Karpas-422 (cell line): ENCODE measurements at regions not wholly inside any gene's neighbourhood (a gene's known extent, or its start where the extent isn't known, plus 50 kb on each side); places are given as distances from the start of the nearest gene placed in this dataset.

ENCODE experiments used
- DNase-seq: peaks from one replicate; pipeline ENCODE4 v3.0.0-alpha.2; 2015
- H2AFZ ChIP-seq: fragments of 200-600 bp; sonication (generic); 2 replicates; pipeline ENCODE4 v1.6.1; 2014; ENCODE audit warnings: antibody characterized with exemption, low read length, mixed read lengths
- H3K27ac ChIP-seq: fragments of 200-600 bp; sonication (generic); 2 replicates; pipeline ENCODE4 v1.5.1; 2014; ENCODE audit warnings: mild to moderate bottlenecking, low read length, moderate library complexity
- H3K27me3 ChIP-seq: fragments of 200-600 bp; sonication (generic); 2 replicates; pipeline ENCODE4 v1.6.1; 2014; ENCODE audit warnings: low read length, mixed read lengths
- H3K36me3 ChIP-seq: fragments of 200-600 bp; sonication (generic); 2 replicates; pipeline ENCODE4 v1.6.1; 2014; ENCODE audit warnings: low read length, mixed read lengths; ENCODE audit not compliant: insufficient read depth
- H3K4me1 ChIP-seq: fragments of 200-600 bp; sonication (generic); 2 replicates; pipeline ENCODE4 v1.6.1; 2014; ENCODE audit warnings: mild to moderate bottlenecking, low read length, mixed read lengths
- H3K4me2 ChIP-seq: fragments of 200-600 bp; sonication (generic); 2 replicates; pipeline ENCODE4 v1.6.1; 2014; ENCODE audit warnings: low read length, low read depth, mild to moderate bottlenecking; ENCODE audit not compliant: poor library complexity, severe bottlenecking
- H3K4me3 ChIP-seq: fragments of 200-600 bp; sonication (generic); 2 replicates; pipeline ENCODE4 v1.5.1; 2014; ENCODE audit warnings: mild to moderate bottlenecking, antibody characterized with exemption, low read length, mixed read lengths
- H3K79me2 ChIP-seq: fragments of 200-600 bp; sonication (generic); 2 replicates; pipeline ENCODE4 v1.6.1; 2014; ENCODE audit warnings: mild to moderate bottlenecking, low read length, mixed read lengths
- H3K9ac ChIP-seq: fragments of 200-600 bp; sonication (generic); 2 replicates; pipeline ENCODE4 v1.6.0; 2014; ENCODE audit warnings: low read length
- H3K9me2 ChIP-seq: fragments of 200-600 bp; sonication (generic), shearing (Covaris generic); replicated peaks from 2 replicates; pipeline ENCODE4 v1.6.0; 2014; ENCODE audit warnings: mild to moderate bottlenecking, low read length, moderate library complexity; ENCODE audit not compliant: insufficient read depth
- H3K9me3 ChIP-seq: fragments of 300-700, 200-600 bp; sonication (generic); 2 replicates; pipeline ENCODE4 v1.6.1; 2014; ENCODE audit warnings: low read length, mixed read lengths
- H4K20me1 ChIP-seq: fragments of 200-600 bp; sonication (generic); 2 replicates; pipeline ENCODE4 v1.6.1; 2014; ENCODE audit warnings: mild to moderate bottlenecking, antibody characterized with exemption, low read length, low read depth; ENCODE audit not compliant: insufficient read depth

- H4K20me1 ChIP-seq = no peaks in the 10 kb centered on the region
- H3K79me2 ChIP-seq = peaks cover 86% of the 10 kb centered on the region
- H3K4me3 ChIP-seq = no peak overlapping the region
- H3K36me3 ChIP-seq = peaks cover 13% of the 10 kb centered on the region
- no peaks in the 10 kb centered on the region for H3K27me3 ChIP-seq
- H3K4me1 ChIP-seq = peaks cover 52% of the 10 kb centered on the region
- no peak overlapping the region for H3K4me2 ChIP-seq
- H3K9me3 ChIP-seq = no peaks in the 10 kb centered on the region
- H3K27ac ChIP-seq = no peak overlapping the region
- H3K9ac ChIP-seq = no peak overlapping the region
- H3K9me2 ChIP-seq = no peaks in the 10 kb centered on the region
- no peak for DNase-seq
- no peak overlapping the region for H2AFZ ChIP-seq
Observed at GRCh38 chr3:118692416-118692815, 342.2 kb downstream of the IGSF11 start.

- H2AFZ ChIP-seq = no peak overlapping the region
- peak overlapping the region; percentile 14 for H3K4me2 ChIP-seq
- H3K36me3 ChIP-seq = peaks cover 11% of the 10 kb centered on the region; the same call in 1 of the 2 replicates
- H3K9me3 ChIP-seq = no peaks in the 10 kb centered on the region
- no peaks in the 10 kb centered on the region for H3K9me2 ChIP-seq
- peak overlapping the region; percentile 31; the same call in 1 of the 2 replicates for H3K9ac ChIP-seq
- 0 out of 2 replicates have a peak overlapping the region, but pooled peaks have one; percentile 50 for H3K27ac ChIP-seq
- H4K20me1 ChIP-seq = no peaks in the 10 kb centered on the region
- H3K4me1 ChIP-seq = peaks cover 42% of the 10 kb centered on the region
- H3K79me2 ChIP-seq = peaks cover 41% of the 10 kb centered on the region
- H3K4me3 ChIP-seq = no peak overlapping the region
- H3K27me3 ChIP-seq = no peaks in the 10 kb centered on the region
- DNase-seq = no peak
Observed at GRCh38 chr3:118705487-118706219, 329.0 kb downstream of the IGSF11 start.

GRCh38 chr3:118707991-118708390 lies 326.7 kb downstream of the IGSF11 start:
- no peak overlapping the region for H3K4me3 ChIP-seq
- H2AFZ ChIP-seq = no peak overlapping the region
- H3K4me1 ChIP-seq = peaks cover 45% of the 10 kb centered on the region
- no peaks in the 10 kb centered on the region for H3K27me3 ChIP-seq
- H3K9me3 ChIP-seq = no peaks in the 10 kb centered on the region
- H3K9me2 ChIP-seq = no peaks in the 10 kb centered on the region
- no peaks in the 10 kb centered on the region for H4K20me1 ChIP-seq
- H3K36me3 ChIP-seq = peaks cover 1% of the 10 kb centered on the region; the same call in 1 of the 2 replicates
- H3K9ac ChIP-seq = no peak overlapping the region
- peaks cover 31% of the 10 kb centered on the region for H3K79me2 ChIP-seq
- H3K4me2 ChIP-seq = no peak overlapping the region
- DNase-seq = no peak
- H3K27ac ChIP-seq = peak overlapping the region; percentile 36

- H3K4me1 ChIP-seq = peaks cover 59% of the 10 kb centered on the region
- H3K36me3 ChIP-seq = no peaks in the 10 kb centered on the region; the same call in 1 of the 2 replicates
- no peak for DNase-seq
- H3K79me2 ChIP-seq = peaks cover 15% of the 10 kb centered on the region
- H2AFZ ChIP-seq = no peak overlapping the region
- no peak overlapping the region for H3K4me2 ChIP-seq
- H3K9me2 ChIP-seq = no peaks in the 10 kb centered on the region
- no peaks in the 10 kb centered on the region for H4K20me1 ChIP-seq
- H3K9ac ChIP-seq = no peak overlapping the region
- H3K27me3 ChIP-seq = no peaks in the 10 kb centered on the region
- H3K4me3 ChIP-seq = no peak overlapping the region
- no peaks in the 10 kb centered on the region for H3K9me3 ChIP-seq
- H3K27ac ChIP-seq = no peak overlapping the region
Observed at GRCh38 chr3:118710532-118710931, 324.1 kb downstream of the IGSF11 start.

DNA sequence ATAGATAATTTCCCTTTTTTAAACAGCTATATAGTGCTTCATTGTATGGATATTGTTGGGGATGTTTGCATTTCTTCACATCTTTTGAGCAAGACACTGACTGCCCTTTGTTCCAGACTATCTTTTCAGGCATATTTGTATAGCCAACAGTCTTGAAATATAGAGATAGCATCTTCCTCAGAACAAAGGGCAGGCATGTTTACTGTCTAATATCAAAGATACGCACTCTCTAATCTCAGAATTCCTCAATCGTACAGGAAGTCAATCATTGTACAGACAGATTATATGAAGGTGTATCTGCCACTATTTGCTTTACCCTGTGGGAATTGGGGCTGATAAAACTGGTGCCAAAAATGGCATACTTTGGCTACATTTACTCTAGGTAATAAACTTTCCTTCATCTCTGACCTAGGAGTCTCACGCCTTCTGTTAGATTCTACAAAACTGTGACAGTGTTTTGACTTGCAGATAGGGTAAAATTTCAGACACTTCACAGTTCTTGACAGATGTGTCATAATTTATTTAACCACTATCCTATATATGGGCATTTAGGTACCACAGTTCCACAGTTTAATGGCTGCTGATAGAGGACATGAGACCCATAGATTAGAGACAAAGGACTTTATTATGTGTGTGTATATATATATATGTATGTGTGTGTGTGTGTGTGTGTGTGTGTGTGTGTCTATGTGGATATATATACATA lies 321.0 kb downstream of the IGSF11 start:
- Histone ChIP-seq H2AFZ (no peak overlapping the region), H3K4me1 (peaks cover 48% of the 10 kb centered on the region), H4K20me1 (no peaks in the 10 kb centered on the region), H3K4me3 (no peak overlapping the region), H3K79me2 (peaks cover 5% of the 10 kb centered on the region), H3K9ac (no peak overlapping the region), H3K4me2 (no peak overlapping the region), H3K9me3 (no peaks in the 10 kb centered on the region), H3K27me3 (no peaks in the 10 kb centered on the region), H3K27ac (peak overlapping the region; percentile 60), H3K36me3 (no peaks in the 10 kb centered on the region; the same call in 1 of the 2 replicates), H3K9me2 (no peaks in the 10 kb centered on the region)
- DNase-seq = peak; percentile 56

DNA sequence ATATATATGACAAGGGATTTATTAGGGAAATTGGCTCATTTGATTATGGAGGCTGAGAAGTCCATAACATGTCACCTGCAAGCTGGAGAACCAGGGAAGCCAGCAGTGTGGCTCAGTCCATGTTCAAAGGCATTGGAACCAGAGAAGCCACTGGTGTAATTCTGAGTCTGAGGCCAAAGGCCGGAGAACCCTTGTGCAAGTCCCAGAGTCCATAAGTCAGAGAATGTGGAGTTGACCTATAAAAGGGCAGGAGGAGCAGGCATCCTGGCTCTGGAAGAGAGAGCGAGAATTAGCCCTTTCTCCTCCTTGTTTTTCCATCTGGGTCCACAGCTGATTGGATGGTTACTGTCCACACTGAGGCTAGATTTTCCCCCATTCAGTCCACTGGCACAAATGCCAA lies 319.8 kb downstream of the IGSF11 start:
- Histone ChIP-seq H3K4me1 (peaks cover 45% of the 10 kb centered on the region), H2AFZ (no peak overlapping the region; the same call in 1 of the 2 replicates), H3K27me3 (no peaks in the 10 kb centered on the region), H3K9me3 (peaks cover 5% of the 10 kb centered on the region; the same call in 1 of the 2 replicates), H3K79me2 (peaks cover 5% of the 10 kb centered on the region), H4K20me1 (no peaks in the 10 kb centered on the region), H3K9me2 (no peaks in the 10 kb centered on the region), H3K4me2 (peak overlapping the region; percentile 15), H3K4me3 (no peak overlapping the region), H3K9ac (no peak overlapping the region), H3K27ac (peak overlapping the region; percentile 60), H3K36me3 (peaks cover 9% of the 10 kb centered on the region)
- DNase-seq = no peak

DNA sequence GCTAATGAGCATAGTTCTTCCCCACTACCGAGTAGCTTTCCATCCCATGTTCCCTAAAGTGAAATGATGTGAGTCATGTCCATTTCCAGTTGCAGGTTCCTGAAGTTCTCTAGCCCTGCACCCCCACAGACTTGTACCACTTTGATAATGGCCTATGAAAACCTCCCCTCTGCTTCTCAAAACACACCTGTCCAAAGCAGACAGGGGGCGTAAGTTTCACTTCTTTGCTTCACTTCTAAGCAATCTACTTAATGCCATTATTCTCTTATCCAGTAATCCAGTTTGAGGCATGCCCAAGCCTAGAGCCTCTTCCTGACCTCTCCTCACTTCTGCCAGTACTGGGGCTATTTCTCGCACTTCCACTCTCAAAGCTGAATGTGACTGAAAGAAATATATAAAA lies 305.1 kb downstream of the IGSF11 start:
- Histone ChIP-seq H3K27ac (peak overlapping the region; percentile 27), H3K4me3 (no peak overlapping the region), H3K36me3 (peaks cover 86% of the 10 kb centered on the region)

GRCh38 chr3:118734664-118735063 lies 300.0 kb downstream of the IGSF11 start:
- Histone ChIP-seq H3K9ac (0 out of 2 replicates have a peak overlapping the region, but pooled peaks have one; percentile 9), H3K36me3 (peaks cover 64% of the 10 kb centered on the region), H3K27me3 (no peaks in the 10 kb centered on the region), H3K79me2 (peaks cover 57% of the 10 kb centered on the region), H2AFZ (no peak overlapping the region), H4K20me1 (no peaks in the 10 kb centered on the region), H3K4me1 (peaks cover 70% of the 10 kb centered on the region), H3K9me2 (no peaks in the 10 kb centered on the region), H3K4me2 (peak overlapping the region; percentile 34), H3K9me3 (no peaks in the 10 kb centered on the region), H3K27ac (peak overlapping the region; percentile 69), H3K4me3 (no peak overlapping the region)
- peak; percentile 85 for DNase-seq

More for the DNA sequence above, 305.1 kb downstream of the IGSF11 start:
- Histone ChIP-seq H3K9me2 (no peaks in the 10 kb centered on the region), H3K4me1 (peaks cover 56% of the 10 kb centered on the region), H3K4me2 (no peak overlapping the region), H3K27me3 (no peaks in the 10 kb centered on the region), H4K20me1 (no peaks in the 10 kb centered on the region), H2AFZ (no peak overlapping the region), H3K9me3 (no peaks in the 10 kb centered on the region), H3K9ac (no peak overlapping the region), H3K79me2 (peaks cover 69% of the 10 kb centered on the region)
- DNase-seq = peak; percentile 66
